Right lobe of liver (tissue), 6 donors: ENCODE measurements at regions not wholly inside any gene's neighbourhood (a gene's known extent, or its start where the extent isn't known, plus 50 kb on each side); places are given as distances from the start of the nearest gene placed in this dataset.

Experiments used
- ATAC-seq, 4 donors: fragments of 200-7000 bp; cut with Tn5 transposase; one replicate each; pipeline ENCODE4 v1.9.1; 2020; ENCODE audit warnings: mild to moderate bottlenecking in 4 of 4, moderate library complexity in 4 of 4
- DNase-seq, 3 donors: peaks; one replicate each; pipeline ENCODE4 v3.0.0-alpha.2; 2020
- H3K27ac ChIP-seq, 3 donors: fragments of 200-600 bp; one replicate each; pipeline ENCODE4 v1.8.0; 2022
- H3K27me3 ChIP-seq, 2 donors: fragments of 200-600 bp; one replicate each; pipeline ENCODE4 v1.8.0; 2022
- H3K36me3 ChIP-seq, 4 donors: fragments of 200-600 bp; sonication (generic) in 1 of 4; one replicate each; pipeline versions ENCODE4 v1.5.1 to v1.8.0; 2017 to 2022; ENCODE audit warnings: control low read depth in 1 of 4
- H3K4me1 ChIP-seq, 4 donors: fragments of 200-600 bp; sonication (generic) in 1 of 4; one replicate each; pipeline versions ENCODE4 v1.5.1 to v1.8.0; 2017 to 2022; ENCODE audit warnings: control low read depth in 1 of 4
- H3K4me3 ChIP-seq, 3 donors: fragments of 200-600 bp; one replicate each; pipeline ENCODE4 v1.8.0; 2022
- H3K9me3 ChIP-seq, 4 donors: fragments of 200-600 bp; sonication (generic) in 1 of 4; one replicate each; pipeline versions ENCODE4 v1.5.1 to v1.8.0; 2017 to 2022; ENCODE audit warnings: control low read depth in 1 of 4
- CTCF ChIP-seq, 4 donors: fragments of 200-600 bp in 3 of 4; fragments of 450-650 bp in 1 of 4; IDR thresholded peaks; one replicate each; pipeline versions ENCODE4 v1.5.1 to v1.8.0; 2016 to 2022; ENCODE audit warnings: antibody characterized with exemption in 4 of 4, mild to moderate bottlenecking in 2 of 4
- POLR2A ChIP-seq: fragments of 450-650 bp; IDR thresholded peaks from one replicate; pipeline ENCODE4 v1.6.1; 2017; ENCODE audit warnings: antibody characterized with exemption, mild to moderate bottlenecking
- WGBS: methylation state at CpG from one replicate; pipeline ENCODE4 v1.1.6; 2018; ENCODE audit warnings: low coverage, low lambda C conversion rate; ENCODE audit not compliant: insufficient coverage; ENCODE audit errors: missing lambda C conversion rate; 5-methylcytosine and 5-hydroxymethylcytosine counted together
- intact Hi-C, 2 donors: fragments of 100-400 bp; cut with DNase I; formaldehyde crosslinking; loops; one replicate each; pipeline versions ENCODE4 v1.11.2 to v1.14.1; 2022
- donor health status: DM: no; HTN: yes; CAD: no.
- donor health status: DM: no; HTN: no; CAD: no.
- donor health status: DM: no; HTN: no; CAD: no.
- donor health status: DM: no; HTN: yes; CAD: no.
- donor health status: DM: no; HTN: yes; CAD: no.

- no peaks in the 10 kb centered on the region for H3K9me3 ChIP-seq
- H3K36me3 ChIP-seq = no peaks in the 10 kb centered on the region
- H3K4me3 ChIP-seq = no peak overlapping the region
- intact Hi-C loops = no loop called here
- H3K27ac ChIP-seq = no peak overlapping the region
- DNase-seq = no peak
- H3K4me1 ChIP-seq = no peaks in the 10 kb centered on the region
- 50% methylated on average over 1 of the region's 1 CpG for WGBS
- H3K27me3 ChIP-seq = no peaks in the 10 kb centered on the region
- no peak for ATAC-seq
- TF ChIP-seq CTCF (IDR thresholded peaks at IDR 0.05) = no peak
- no peak for TF ChIP-seq POLR2A
These were observed 1310.8 kb upstream of the SLC39A10 start for GRCh38 chr2:194346193-194346592.

DNA sequence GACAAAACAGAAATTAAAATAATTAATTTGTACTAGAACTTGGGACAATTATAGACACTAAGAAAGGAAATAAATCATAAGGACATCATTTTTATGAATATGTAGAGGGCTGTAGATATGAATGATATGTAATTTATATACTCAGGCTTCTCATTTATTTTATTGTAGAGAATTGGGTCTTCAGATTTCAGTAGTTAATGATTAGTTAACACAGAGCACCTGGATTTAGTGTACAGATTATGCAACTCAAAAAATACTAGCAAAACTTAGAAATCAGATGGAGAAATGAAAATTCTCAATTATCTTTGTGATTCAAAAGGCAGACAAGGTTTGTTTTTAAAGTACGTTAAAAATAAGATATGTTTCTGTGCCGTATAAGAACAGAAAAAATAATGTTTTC, 1311.7 kb upstream of the SLC39A10 start:
- DNase-seq = no peak
- 40% methylated on average over 2 of the region's 2 CpGs for WGBS
- H3K9me3 ChIP-seq = no peaks in the 10 kb centered on the region
- no peaks in the 10 kb centered on the region for H3K27me3 ChIP-seq
- intact Hi-C loops = no loop called here
- H3K27ac ChIP-seq = no peak overlapping the region
- ATAC-seq = peak in 2 of 4 donors; percentile 36 to 69
- no peaks in the 10 kb centered on the region for H3K4me1 ChIP-seq
- H3K4me3 ChIP-seq = no peak overlapping the region
- no peak for TF ChIP-seq CTCF (IDR thresholded peaks at IDR 0.05)
- no peak for TF ChIP-seq POLR2A
- H3K36me3 ChIP-seq = no peaks in the 10 kb centered on the region

GRCh38 chr2:194343167-194343566, 1313.9 kb upstream of the SLC39A10 start:
- ATAC-seq (no peak), DNase-seq (no peak)
- Histone ChIP-seq H3K27ac (no peak overlapping the region), H3K27me3 (no peaks in the 10 kb centered on the region), H3K9me3 (no peaks in the 10 kb centered on the region), H3K4me1 (no peaks in the 10 kb centered on the region), H3K4me3 (no peak overlapping the region), H3K36me3 (no peaks in the 10 kb centered on the region)
- intact Hi-C loops = no loop called here
- WGBS = 70% methylated on average over 3 of the region's 3 CpGs
- TF ChIP-seq CTCF (IDR thresholded peaks at IDR 0.05) (no peak), POLR2A (no peak)

DNA sequence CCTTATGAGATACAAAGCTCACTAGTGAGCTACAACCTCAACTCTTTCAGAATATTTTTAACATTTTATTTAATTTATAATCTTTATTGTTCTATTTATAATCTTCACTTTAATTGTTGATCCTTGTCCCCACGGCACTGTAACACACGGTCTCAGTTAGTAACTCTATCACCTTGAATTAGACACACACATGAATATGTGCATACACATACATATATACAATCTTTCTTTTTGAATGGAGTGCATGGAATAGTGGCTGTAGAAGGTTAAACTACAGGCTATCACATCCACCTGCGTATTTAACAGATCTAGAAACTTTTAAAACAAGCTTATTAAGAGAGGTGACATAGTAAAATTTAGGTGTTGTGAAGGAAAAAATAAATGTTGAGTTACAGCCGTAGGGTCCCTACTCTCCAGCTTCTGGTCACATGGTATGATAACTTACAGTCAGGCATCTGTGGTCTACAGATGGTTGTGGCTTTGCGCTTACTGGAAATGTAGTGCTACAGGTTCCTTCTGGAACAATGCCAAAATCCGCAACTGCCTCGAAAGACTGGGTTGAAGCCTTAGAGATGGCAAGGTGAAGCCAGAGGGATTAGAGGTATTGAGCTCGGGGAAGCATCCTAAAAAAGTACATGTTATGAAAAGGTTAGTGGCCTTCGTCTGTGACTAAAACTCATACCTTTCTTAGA, 1324.1 kb upstream of the SLC39A10 start:
- DNase-seq = no peak
- 50% methylated on average over 8 of the region's 9 CpGs for WGBS
- intact Hi-C loops = no loop called here

More for the DNA sequence above, 1324.1 kb upstream of the SLC39A10 start:
- ATAC-seq = no peak
- no peaks in the 10 kb centered on the region for H3K36me3 ChIP-seq
- no peaks in the 10 kb centered on the region for H3K27me3 ChIP-seq
- H3K9me3 ChIP-seq = no peaks in the 10 kb centered on the region
- TF ChIP-seq CTCF (IDR thresholded peaks at IDR 0.05) = no peak
- no peak for TF ChIP-seq POLR2A
- H3K4me3 ChIP-seq = no peak overlapping the region
- no peak overlapping the region for H3K27ac ChIP-seq
- no peaks in the 10 kb centered on the region for H3K4me1 ChIP-seq
